MCF 10A (cell line): ENCODE measurements at regions not wholly inside any gene's neighbourhood (a gene's known extent, or its start where the extent isn't known, plus 50 kb on each side); places are given as distances from the start of the nearest gene placed in this dataset.

Experiments used
- BruUV-seq: library from RNA; stranded (reverse); fragments of 400-500 nt; replicated peaks from 2 replicates; lab custom pipeline; 2021; lab: Mats Ljungman, UMichigan
- CTCF ChIA-PET: fragments of 300-600 bp; sonication (Branson Sonifier 250); formaldehyde crosslinking; extraction: SDS; loops from one replicate; lab custom pipeline; 2021; ENCODE audit warnings: antibody characterized with exemption, inconsistent platforms; lab: Yijun Ruan, JAX
- POLR2A ChIA-PET: fragments of 300-600, 350-650 bp; sonication (Branson Sonifier 250); formaldehyde crosslinking; extraction: SDS; loops from one replicate; lab custom pipeline; 2020; ENCODE audit warnings: antibody characterized with exemption, inconsistent platforms; lab: Yijun Ruan, JAX
- DNase-seq: peaks from one replicate; pipeline ENCODE4 v3.0.0-alpha.2; 2018; ENCODE audit not compliant: unreplicated experiment
- H3K27ac Mint-ChIP-seq: one replicate; pipeline ENCODE4 v1.8.0; 2022; ENCODE audit warnings: mild to moderate bottlenecking, low read depth, mixed read lengths; ENCODE audit not compliant: unreplicated experiment
- H3K27me3 Mint-ChIP-seq: one replicate; pipeline ENCODE4 v1.8.0; 2022; ENCODE audit warnings: mixed read lengths; ENCODE audit not compliant: insufficient read depth, unreplicated experiment
- H3K36me3 Mint-ChIP-seq: one replicate; pipeline ENCODE4 v1.8.0; 2022; ENCODE audit warnings: mild to moderate bottlenecking, moderate library complexity, mixed read lengths; ENCODE audit not compliant: insufficient read depth, unreplicated experiment
- H3K4me1 Mint-ChIP-seq: one replicate; pipeline ENCODE4 v1.8.0; 2022; ENCODE audit warnings: mixed read lengths; ENCODE audit not compliant: insufficient read depth, unreplicated experiment
- H3K4me3 Mint-ChIP-seq: one replicate; pipeline ENCODE4 v1.8.0; 2022; ENCODE audit warnings: mild to moderate bottlenecking, moderate library complexity, mixed read lengths; ENCODE audit not compliant: unreplicated experiment
- H3K9me3 Mint-ChIP-seq: one replicate; pipeline ENCODE4 v1.8.0; 2022; ENCODE audit warnings: mixed read lengths; ENCODE audit not compliant: unreplicated experiment
- CTCF ChIP-seq: fragments of 200-600 bp; IDR thresholded peaks from one replicate; pipeline ENCODE4 v1.8.0; 2022; ENCODE audit warnings: antibody characterized with exemption, mild to moderate bottlenecking; ENCODE audit not compliant: unreplicated experiment
- intact Hi-C: fragments of 100-400 bp; cut with micrococcal nuclease; formaldehyde crosslinking; loops from 2 replicates; pipeline ENCODE4 v1.14.1; 2022

DNA sequence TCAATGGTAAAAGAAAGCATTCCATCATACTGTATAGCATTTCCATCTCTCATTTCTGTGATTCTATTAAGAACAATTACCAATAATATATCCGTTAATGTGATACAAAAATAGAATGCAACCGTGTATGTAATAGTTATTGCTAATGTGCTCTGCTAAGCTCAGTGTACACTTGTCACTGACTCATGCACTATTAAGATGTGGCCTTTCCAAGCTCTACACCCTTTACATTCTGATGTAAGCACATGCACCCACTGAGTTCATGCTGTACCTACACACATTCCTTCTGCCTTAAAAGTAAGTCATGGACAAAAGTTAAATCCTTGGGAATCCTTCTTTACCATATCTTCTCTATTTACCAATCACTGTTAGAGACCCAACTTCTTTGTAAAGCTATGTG, 319.1 kb downstream of the ZSWIM6 start:
- no peaks in the 10 kb centered on the region for H3K9me3 Mint-ChIP-seq
- no peak overlapping the region for H3K27ac Mint-ChIP-seq
- H3K4me3 Mint-ChIP-seq: no peak overlapping the region
- CTCF ChIA-PET: interaction anchor here (0.5 to 5.0 kb wide), 3 partner anchors 8 to 111 kb away, joined by 3 to 39 read pairs (median 3); no protein-coding TSS in a partner anchor
- no peaks in the 10 kb centered on the region for H3K4me1 Mint-ChIP-seq
- no peaks in the 10 kb centered on the region for H3K27me3 Mint-ChIP-seq
- POLR2A ChIA-PET: no interaction called here
- intact Hi-C loops: no loop called here
- no peak for TF ChIP-seq CTCF
- no TSS peak for BruUV-seq
- DNase-seq: no peak
- H3K36me3 Mint-ChIP-seq: no peaks in the 10 kb centered on the region

DNA sequence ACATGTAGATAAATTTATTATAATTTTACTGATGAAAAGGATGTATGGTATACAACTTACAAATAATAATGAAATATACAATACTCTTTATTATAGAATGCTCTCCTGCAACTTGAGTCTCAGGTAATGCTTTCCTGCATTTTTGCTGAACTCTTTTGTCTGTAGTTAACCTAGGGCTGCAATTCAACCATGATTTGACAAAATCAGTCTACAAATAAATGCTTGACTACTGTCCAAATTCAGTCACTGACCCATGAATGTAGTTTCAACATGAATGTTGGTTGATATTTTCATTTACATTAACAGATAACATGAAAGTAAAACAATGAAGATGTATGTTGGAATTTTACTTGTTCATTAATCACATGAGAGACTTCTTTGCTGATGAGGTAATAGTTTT, 320.9 kb downstream of the ZSWIM6 start:
- ChIA-PET POLR2A (no interaction called here), CTCF (interaction anchor here (0.5 kb wide), 1 partner anchor 353 kb away, joined by 4 read pairs; no protein-coding TSS in a partner anchor)
- no TSS peak for BruUV-seq
- no peak overlapping the region for H3K27ac Mint-ChIP-seq
- TF ChIP-seq CTCF: no peak
- no peak overlapping the region for H3K4me3 Mint-ChIP-seq
- no peaks in the 10 kb centered on the region for H3K36me3 Mint-ChIP-seq
- no peaks in the 10 kb centered on the region for H3K4me1 Mint-ChIP-seq
- no peaks in the 10 kb centered on the region for H3K27me3 Mint-ChIP-seq
- DNase-seq: no peak
- intact Hi-C loops: no loop called here
- H3K9me3 Mint-ChIP-seq: no peaks in the 10 kb centered on the region

- no TSS peak for BruUV-seq
- TF ChIP-seq CTCF: no peak
- POLR2A ChIA-PET: interaction anchor here (0.8 kb wide), 1 partner anchor 26 kb away, joined by 4 read pairs; no protein-coding TSS in a partner anchor
Observed at GRCh38 chr5:61653807-61654580, 321.9 kb downstream of the ZSWIM6 start.

GRCh38 chr5:61654876-61655275, 322.8 kb downstream of the ZSWIM6 start:
- BruUV-seq: no TSS peak
- no peak for TF ChIP-seq CTCF
- DNase-seq: no peak
- H3K36me3 Mint-ChIP-seq: no peaks in the 10 kb centered on the region
- no peaks in the 10 kb centered on the region for H3K4me1 Mint-ChIP-seq
- POLR2A ChIA-PET: interaction anchor here (1.2 kb wide), 1 partner anchor 9 kb away, joined by 3 read pairs; no protein-coding TSS in a partner anchor
- no peak overlapping the region for H3K4me3 Mint-ChIP-seq
- H3K9me3 Mint-ChIP-seq: no peaks in the 10 kb centered on the region
- intact Hi-C loops: loop anchor here (5.0 kb wide), 1 partner anchor 978 kb away; no protein-coding TSS in a partner anchor
- H3K27me3 Mint-ChIP-seq: no peaks in the 10 kb centered on the region
- H3K27ac Mint-ChIP-seq: no peak overlapping the region
- CTCF ChIA-PET: interaction anchor here (0.5 to 0.7 kb wide), 2 partner anchors 241 to 462 kb away, joined by 3 read pairs; no protein-coding TSS in a partner anchor

More at GRCh38 chr5:61653807-61654580, 321.9 kb downstream of the ZSWIM6 start:
- Mint-ChIP-seq H3K4me3 (no peak overlapping the region), H3K9me3 (no peaks in the 10 kb centered on the region), H3K4me1 (no peaks in the 10 kb centered on the region), H3K27ac (no peak overlapping the region), H3K27me3 (no peaks in the 10 kb centered on the region), H3K36me3 (no peaks in the 10 kb centered on the region)
- CTCF ChIA-PET: interaction anchor here (0.7 to 0.8 kb wide), 2 partner anchors 240 to 1843 kb away, joined by 3 read pairs; no protein-coding TSS in a partner anchor
- DNase-seq: no peak
- intact Hi-C loops: no loop called here
